ENCODE measurements at regions not wholly inside any gene's neighbourhood (a gene's known extent, or its start where the extent isn't known, plus 50 kb on each side); places are given as distances from the start of the nearest gene placed in this dataset.

DNA sequence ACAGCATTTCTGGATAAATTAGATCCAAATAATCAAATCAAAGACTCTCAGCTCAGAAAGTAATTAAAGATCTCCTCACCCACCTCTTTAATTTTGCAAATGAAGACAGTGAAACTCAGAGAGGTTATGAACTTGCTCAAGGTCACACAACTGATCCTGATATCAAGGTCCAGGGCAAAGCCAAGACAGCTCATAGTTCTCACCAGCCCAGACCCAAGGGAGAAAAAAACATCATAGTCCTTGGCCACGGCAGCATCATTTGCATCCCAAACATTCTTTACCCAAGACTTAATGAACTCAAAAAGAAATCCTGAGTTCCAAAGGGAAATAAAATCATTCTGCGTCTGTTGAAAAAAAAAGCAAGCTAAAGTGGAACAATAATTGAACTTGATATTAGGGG, 112.1 kb downstream of the DAD1 start:
- no peak for DNase-seq

DNA sequence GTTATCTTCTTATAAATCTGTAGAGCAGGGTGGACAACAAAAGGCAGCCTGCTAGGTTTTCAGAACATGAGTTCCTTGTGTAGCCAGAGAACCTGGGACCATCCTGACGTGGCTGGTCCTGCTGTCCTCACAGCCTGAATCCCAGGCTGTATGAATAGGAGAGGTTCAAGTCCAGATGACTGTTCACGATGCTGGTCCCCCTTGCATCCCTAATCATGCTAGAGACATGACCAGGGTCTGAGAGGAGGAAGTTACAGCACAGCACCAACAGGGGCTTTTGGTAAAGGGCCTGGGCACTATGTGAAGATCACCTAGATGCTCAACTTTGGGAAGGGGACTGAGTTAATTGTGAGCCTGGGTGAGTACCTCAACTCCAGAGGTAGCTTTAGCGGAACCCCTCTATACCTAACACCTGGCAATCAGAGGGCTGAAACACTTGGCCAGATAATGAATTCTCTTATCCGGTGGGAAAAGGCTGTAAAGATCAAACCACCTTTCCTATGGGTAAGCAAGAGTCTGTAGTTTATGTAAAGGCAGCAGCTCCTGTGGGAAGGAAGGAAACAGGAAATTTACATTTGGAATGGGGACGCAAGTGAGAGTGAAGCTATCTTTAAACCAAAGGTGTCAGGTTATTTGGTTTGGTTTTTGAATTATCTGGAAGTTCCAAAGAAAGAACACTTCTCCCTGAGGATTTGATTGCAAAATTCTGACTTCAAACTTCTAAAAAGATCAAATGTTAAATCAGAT, 112.8 kb downstream of the DAD1 start:
- DNase-seq = no peak

DNA sequence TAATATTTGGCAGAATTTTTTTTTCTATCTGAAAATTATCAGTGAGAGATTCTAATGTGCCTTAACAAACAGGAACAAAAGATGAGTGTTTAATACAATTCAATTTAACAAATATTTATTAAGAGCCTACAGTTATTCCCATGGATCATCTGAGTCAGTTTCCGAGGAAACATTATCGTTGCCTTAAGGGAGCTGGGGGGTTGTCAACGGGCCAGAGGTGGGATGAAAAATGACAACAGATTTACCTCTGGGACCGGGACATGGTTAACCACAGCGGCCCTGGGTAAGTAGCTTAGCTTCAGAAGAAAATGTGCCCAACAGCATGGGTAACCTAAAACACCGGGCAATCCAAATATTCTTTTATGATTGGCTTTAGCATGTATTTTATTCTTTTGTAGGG, 113.6 kb downstream of the DAD1 start:
- no peak for DNase-seq

DNA sequence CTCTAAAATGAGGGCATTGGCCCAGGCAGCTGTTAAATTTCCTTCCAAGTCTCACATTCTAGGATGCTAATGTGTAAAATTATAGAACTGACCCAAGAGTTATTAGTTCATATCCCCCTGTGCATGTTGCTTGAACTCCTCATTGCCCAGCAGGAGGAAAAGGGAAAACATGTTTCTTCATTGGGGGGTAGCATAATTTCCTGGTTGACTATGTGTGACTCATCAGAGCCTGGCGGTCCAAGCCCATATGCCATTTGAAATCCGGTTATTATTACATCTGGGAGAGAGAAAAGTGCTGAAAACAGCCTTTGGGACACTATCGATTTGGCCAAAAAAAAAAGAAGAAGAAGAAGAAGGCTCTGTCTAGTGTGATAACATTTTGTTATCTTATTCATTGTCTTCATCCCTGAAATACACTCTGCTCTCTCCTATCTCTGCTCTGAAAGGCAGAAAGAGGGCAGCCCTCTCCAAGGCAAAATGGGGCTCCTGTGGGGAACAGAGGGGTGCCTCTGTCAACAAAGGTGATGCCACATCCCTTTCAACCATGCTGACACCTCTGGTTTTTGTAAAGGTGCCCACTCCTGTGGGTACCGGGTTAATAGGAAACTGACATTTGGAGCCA, 114.2 kb downstream of the DAD1 start:
- DNase-seq = no peak

DNA sequence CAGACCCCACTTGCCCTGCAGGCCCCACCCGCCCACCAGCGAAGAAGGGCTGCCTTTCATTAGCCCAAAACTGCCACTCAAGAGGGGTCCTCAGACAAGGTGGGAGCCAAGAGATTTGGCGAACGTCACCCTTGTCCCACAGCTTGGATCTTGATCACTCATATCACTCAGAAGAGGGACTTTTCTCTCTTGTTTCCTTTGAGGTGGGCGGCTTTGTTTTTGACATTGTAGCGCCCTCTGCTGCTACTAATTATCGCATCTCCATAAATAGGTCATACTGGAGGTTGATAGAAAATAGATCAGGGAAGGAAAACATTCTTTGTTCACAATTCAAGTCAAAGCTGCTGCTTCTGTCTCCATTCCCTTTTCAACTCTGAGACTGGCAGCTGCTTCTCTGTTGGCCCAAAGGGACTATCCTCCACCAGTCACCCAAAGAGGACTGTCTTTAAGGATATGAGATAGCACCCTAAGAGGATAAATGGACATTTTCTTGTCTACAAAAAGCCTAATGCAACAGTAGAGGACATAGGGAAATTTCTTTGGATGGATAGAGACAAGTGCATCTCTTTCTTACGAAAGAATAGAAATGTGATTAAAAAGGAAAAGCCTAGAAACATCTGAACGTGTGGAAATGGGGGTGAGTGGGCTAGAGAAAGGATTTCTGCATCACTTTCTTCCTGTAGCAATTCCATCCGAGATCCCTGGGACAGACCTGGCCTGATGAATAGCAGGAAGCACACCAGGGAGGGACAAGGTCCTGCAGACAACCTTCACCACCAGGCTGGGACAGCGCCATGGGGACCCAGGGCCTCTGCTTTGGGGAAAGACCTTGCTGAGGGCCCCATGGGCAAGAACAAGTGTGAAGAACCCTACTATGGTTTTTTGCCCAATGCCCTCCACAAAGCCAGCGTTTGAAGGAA, 115.8 kb downstream of the DAD1 start:
- DNase-seq = peak; percentile 8

- no peak for DNase-seq
Measured at GRCh38 chr14:22472466-22472865, 116.6 kb downstream of the DAD1 start.

- DNase-seq = no peak
Measured at GRCh38 chr14:22471545-22472121, 117.4 kb downstream of the DAD1 start.

- no peak for DNase-seq
Measured at GRCh38 chr14:22469538-22470303, 119.3 kb downstream of the DAD1 start.

- DNase-seq = no peak
Measured at GRCh38 chr14:22468830-22469229, 120.2 kb downstream of the DAD1 start.

DNA sequence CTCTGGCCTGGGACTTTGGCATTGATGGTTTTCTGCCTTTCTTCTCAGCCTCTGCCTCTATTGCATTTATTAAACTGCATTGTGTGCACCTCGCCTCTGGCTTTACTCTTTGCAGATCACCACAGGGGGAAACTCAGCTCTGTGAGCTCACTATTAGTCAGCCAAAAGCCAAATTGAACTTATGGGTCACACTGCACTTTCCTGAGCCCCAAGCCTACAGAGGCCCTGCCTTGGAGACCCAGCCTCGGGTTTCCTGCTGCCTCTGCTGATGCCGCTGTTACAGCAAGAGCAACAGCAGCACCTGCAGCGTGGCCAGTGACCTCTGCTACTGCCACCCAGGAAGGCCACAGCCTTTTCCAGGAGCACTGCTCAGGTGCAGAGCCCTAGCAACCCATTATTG, 122.5 kb downstream of the DAD1 start:
- no peak for DNase-seq

DNA sequence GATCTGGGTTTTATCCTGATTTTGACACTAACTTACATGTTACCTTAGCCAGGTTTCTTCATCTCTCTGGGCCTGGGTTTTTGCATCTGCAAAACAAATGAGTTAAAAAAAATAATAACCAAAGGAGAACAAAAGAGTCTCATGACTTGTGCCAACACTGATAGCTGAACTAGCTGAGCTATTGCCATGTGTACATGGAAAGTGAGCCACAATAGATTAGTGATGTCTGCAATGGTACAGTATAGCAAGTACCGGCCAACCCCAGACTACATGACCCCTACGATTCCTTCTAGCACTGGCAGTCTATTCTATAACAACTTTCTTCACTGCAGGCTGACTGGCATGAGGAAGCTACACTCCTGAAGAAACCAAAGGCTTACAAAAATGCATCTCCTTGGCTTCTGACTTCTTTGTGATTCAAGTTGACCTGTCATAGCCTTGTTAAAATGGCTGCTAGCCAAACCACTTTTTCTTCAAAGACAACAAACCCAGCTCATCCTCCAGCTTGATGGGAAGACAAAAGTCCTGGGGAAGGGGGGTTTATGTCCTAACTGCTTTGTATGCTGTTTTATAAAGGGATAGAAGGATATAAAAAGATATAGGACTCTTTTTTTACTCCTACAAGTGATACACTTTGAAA, 123.7 kb downstream of the DAD1 start:
- no peak for DNase-seq

- no peak for DNase-seq
Measured at GRCh38 chr14:22464422-22465142, 124.4 kb downstream of the DAD1 start.

DNA sequence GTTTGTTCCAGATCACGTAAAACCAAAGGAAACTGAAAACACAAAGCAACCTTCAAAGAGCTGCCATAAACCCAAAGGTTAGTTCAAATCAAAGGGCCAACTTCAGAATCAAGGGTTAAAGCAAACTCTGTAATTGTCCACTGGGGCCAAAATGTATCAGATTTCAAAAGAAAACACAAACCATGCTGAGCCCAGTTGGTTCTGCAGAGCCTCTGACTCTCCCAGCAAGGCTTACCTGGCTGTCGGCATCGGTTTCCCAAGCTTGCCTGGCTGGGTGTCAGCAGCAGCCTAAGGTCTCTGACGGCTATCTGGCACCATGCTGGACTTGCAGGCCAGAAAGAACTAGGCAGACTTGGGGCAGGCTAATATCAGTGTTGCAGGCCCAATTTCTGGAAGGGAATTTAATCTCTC, 125.3 kb downstream of the DAD1 start:
- DNase-seq = no peak

DNA sequence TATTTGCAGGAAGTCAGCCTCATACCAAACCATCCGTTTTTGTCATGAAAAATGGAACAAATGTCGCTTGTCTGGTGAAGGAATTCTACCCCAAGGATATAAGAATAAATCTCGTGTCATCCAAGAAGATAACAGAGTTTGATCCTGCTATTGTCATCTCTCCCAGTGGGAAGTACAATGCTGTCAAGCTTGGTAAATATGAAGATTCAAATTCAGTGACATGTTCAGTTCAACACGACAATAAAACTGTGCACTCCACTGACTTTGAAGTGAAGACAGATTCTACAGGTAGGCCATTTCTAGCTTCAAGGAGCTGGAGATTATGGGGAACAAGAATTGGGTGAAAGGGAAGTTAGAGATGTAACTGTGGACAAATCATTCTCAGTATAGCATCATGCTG, 126.1 kb downstream of the DAD1 start:
- no peak for DNase-seq

DNA sequence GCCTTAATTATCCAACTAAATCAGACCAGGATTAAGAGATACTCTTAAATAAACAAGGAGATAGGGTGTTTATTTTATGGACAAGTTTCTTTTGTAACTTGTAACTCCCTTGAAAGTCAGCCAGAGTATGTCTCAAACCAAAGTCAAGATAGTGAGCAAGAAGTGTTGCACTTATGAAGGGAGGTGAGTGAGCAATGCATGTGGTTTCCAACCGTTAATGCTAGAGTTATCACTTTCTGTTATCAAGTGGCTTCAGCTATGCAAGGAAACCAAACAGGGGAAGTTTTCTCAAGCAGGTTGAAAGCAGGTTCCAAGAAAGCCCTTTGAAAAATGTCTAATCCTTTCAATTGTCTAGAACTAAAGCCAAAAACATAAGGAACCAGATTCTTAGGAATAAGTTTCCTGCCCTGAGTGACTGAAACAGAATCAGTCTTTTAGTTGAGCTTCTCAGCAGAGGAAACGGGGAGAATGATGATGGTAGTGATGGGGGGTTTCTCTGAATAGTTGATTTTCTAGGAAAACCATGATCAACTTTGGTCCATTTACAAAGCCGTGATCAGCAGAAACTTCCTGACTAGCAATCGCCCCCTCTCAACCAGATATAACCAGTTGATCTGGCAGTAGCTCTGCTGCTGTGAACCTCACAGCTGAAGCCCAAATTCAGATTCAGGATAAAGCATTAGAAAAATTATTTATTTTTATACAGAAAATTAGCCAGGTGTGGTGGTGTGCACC, 128.4 kb downstream of the DAD1 start:
- DNase-seq = no peak

DNA sequence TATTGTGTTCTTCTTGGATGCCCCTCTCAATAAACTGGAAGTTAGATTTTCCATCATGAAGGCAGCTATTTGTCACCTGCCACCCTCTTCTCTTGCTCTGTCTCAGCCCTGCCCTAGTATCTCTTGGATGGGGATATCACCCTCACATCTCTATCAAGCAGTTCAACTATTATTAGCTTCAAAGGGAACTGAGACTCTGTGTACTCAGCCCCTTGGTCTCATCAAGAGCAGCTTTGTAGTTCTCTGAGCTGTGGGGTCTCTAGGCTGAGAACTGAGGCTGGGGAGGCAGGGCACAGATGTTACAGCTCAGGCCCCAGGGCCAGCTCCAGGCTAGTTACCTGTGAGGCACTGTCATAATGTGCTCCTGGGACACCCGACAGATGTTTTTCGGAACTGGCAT, 130.3 kb downstream of the DAD1 start:
- DNase-seq = no peak

DNA sequence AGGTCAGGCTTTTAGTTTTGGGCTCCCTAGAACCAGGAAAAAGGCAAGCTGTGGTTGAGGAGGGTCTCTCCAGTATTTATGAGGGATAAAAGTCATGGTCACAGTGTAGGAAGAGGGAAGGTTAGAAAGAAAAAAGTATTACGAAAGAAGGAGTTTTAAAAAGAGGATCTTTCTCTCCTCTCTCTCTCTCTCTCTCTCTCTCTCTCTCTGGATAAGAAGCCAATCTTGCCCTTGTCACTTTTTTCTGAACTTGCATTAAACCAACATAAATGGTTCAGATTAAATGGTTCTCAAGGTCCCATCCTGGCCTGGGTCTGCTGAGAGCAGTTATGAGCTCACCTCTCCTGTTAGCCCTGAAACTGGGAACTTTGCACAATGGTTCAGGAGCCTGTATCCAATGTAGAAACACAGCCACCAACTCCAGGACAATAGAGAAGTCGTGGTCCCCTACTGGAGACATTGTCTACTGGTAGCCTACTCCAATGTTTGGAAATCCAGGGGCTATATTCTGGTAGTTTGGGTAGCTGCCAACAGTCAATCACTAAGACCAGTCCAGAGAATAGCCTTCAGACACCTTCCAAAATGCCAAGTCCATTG, 131.9 kb downstream of the DAD1 start:
- no peak for DNase-seq

GRCh38 chr14:22456421-22456820, 132.6 kb downstream of the DAD1 start:
- DNase-seq = no peak

DNA sequence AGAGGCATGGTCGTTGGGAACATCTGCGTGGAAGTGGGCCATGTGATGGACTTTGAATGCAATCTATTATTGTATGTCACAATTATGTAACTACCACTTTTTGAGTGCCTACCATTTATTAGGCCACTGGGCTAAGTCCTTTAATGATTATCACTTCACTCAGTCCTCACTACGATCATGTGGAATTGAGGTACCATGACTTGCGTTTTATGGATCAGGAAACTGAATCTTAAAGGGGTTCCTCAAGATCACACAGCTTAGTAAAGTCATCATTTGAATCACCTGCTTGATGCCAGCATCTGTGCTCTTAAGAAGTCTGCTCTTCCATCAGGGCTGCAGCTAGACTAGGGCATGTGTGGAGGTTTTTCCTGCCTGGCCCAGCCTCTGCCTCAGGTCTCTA, 136.7 kb downstream of the DAD1 start:
- no peak for DNase-seq

DNA sequence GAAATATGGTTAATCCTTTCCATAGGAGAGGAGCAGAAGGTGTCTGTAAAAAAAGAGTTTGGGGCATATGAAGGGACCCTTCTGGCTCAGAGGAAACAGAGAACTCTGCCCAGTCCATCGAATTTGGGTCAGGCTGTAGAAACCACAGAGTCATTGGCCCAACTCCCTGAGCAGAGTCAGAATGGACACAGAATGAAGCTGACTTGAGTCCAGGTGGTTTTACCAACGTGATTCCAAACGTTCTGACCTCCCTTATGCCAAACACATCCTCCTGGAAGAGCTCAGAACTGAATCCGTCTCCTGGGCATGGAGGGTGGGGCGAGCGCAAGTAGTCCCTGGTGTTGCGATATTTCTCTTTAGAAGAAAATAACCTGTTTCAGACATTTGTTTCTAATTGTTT, 138.8 kb downstream of the DAD1 start:
- DNase-seq = no peak

DNA sequence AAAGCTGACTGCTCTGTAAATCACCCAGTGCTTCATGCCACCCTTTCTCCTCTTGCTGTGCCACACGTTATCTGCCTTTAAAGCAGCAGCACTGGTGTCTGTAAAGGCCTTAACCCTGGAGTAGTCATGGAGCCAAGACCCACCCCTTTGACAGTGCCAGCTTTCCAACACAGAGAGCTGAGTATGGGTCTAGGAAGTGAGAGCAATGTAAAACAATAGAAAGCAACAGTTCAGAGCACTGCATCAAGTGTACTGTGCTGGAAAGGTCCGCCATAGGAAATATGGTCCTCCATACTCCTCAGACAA, 139.5 kb downstream of the DAD1 start:
- no peak for DNase-seq
